Liver (tissue), 8 donors: ENCODE measurements at regions not wholly inside any gene's neighbourhood (a gene's known extent, or its start where the extent isn't known, plus 50 kb on each side); places are given as distances from the start of the nearest gene placed in this dataset.

Experiments used
- DNase-seq: peaks from one replicate; pipeline ENCODE4 v3.0.0-alpha.2; 2017; ENCODE audit warnings: low spot score
- H3K27ac ChIP-seq, 2 donors: one replicate each; pipeline ENCODE4 v1.7.0; 2013; ENCODE audit warnings: inconsistent platforms in 2 of 2, low read length in 2 of 2, control low read depth in 1 of 2, low read depth in 1 of 2, mild to moderate bottlenecking in 1 of 2
- H3K27me3 ChIP-seq, 4 donors: one replicate each; pipeline versions ENCODE4 v1.6.1 to v1.7.0; 2013; ENCODE audit warnings: low read length in 3 of 4, inconsistent platforms in 1 of 4, mild to moderate bottlenecking in 1 of 4, moderate library complexity in 1 of 4; ENCODE audit not compliant: control insufficient read depth in 4 of 4, insufficient read depth in 4 of 4
- H3K36me3 ChIP-seq, 4 donors: one replicate each; pipeline versions ENCODE4 v1.6.1 to v1.7.0; 2013; ENCODE audit warnings: low read length in 3 of 4, mild to moderate bottlenecking in 3 of 4, low read depth in 1 of 4, moderate library complexity in 1 of 4; ENCODE audit not compliant: control insufficient read depth in 4 of 4, insufficient read depth in 3 of 4
- H3K4me1 ChIP-seq, 4 donors: one replicate each; pipeline versions ENCODE4 v1.6.1 to v1.7.0; 2013; ENCODE audit warnings: low read length in 3 of 4, mild to moderate bottlenecking in 3 of 4, moderate library complexity in 1 of 4; ENCODE audit not compliant: control insufficient read depth in 4 of 4, insufficient read depth in 4 of 4
- H3K4me3 ChIP-seq, 3 donors: one replicate each; pipeline versions ENCODE4 v1.6.1 to v1.7.0; 2013; ENCODE audit warnings: low read length in 3 of 3, control low read depth in 1 of 3, low read depth in 1 of 3, mild to moderate bottlenecking in 1 of 3
- H3K9ac ChIP-seq, 2 donors: one replicate each; pipeline ENCODE4 v1.7.0; 2013; ENCODE audit warnings: low read length in 2 of 2, mild to moderate bottlenecking in 2 of 2, moderate library complexity in 2 of 2, control low read depth in 1 of 2, low read depth in 1 of 2
- H3K9me3 ChIP-seq, 4 donors: one replicate each; pipeline versions ENCODE4 v1.6.1 to v1.7.0; 2013; ENCODE audit warnings: low read length in 3 of 4; ENCODE audit not compliant: control insufficient read depth in 4 of 4
- CTCF ChIP-seq: fragments of 150-350 bp; IDR thresholded peaks from 2 replicates; pipeline ENCODE4 v1.5.1; 2017; ENCODE audit warnings: improper control_type of control experiment, low read depth, low read length; ENCODE audit not compliant: missing input control
- EGR1 ChIP-seq, 2 donors: IDR thresholded peaks; 2 replicates each; pipeline ENCODE4 v1.6.1; 2016 to 2018; ENCODE audit warnings: antibody characterized with exemption in 2 of 2, low read depth in 2 of 2
- FOXA1 ChIP-seq: IDR thresholded peaks from 2 replicates; pipeline ENCODE4 v1.6.1; 2016; ENCODE audit warnings: antibody characterized with exemption
- FOXA2 ChIP-seq: IDR thresholded peaks from 2 replicates; pipeline ENCODE4 v1.6.1; 2016; ENCODE audit warnings: antibody characterized with exemption
- GABPA ChIP-seq, 2 donors: IDR thresholded peaks in 1 of 2; conservative IDR thresholded peaks in 1 of 2; 2 replicates each; pipeline ENCODE4 v1.6.1; 2016; ENCODE audit warnings: antibody characterized with exemption in 2 of 2, mild to moderate bottlenecking in 1 of 2, moderate library complexity in 1 of 2
- HNF4A ChIP-seq, 2 donors: conservative IDR thresholded peaks; 2 replicates each; pipeline ENCODE4 v1.6.1; 2016; ENCODE audit warnings: antibody characterized with exemption in 2 of 2, mild to moderate bottlenecking in 2 of 2
- HNF4G ChIP-seq: IDR thresholded peaks from 2 replicates; pipeline ENCODE4 v1.6.1; 2016; ENCODE audit warnings: antibody characterized with exemption
- JUND ChIP-seq, 2 donors: IDR thresholded peaks; 2 replicates each; pipeline ENCODE4 v1.6.1; 2016; ENCODE audit warnings: antibody characterized with exemption in 2 of 2
- NR2F2 ChIP-seq: IDR thresholded peaks from 2 replicates; pipeline ENCODE4 v1.6.1; 2016; ENCODE audit warnings: antibody characterized with exemption
- RAD21 ChIP-seq, 2 donors: IDR thresholded peaks; 2 replicates each; pipeline ENCODE4 v1.6.1; 2016; ENCODE audit warnings: antibody characterized with exemption in 2 of 2, mild to moderate bottlenecking in 2 of 2
- REST ChIP-seq: IDR thresholded peaks from 2 replicates; pipeline ENCODE4 v1.6.1; 2016; ENCODE audit warnings: antibody characterized with exemption, mild to moderate bottlenecking
- RXRA ChIP-seq, 2 donors: IDR thresholded peaks; 2 replicates each; pipeline ENCODE4 v1.6.1; 2017 to 2018; ENCODE audit warnings: antibody characterized with exemption in 2 of 2, mild to moderate bottlenecking in 1 of 2
- SP1 ChIP-seq: IDR thresholded peaks from 2 replicates; pipeline ENCODE4 v1.6.1; 2018; ENCODE audit warnings: antibody characterized with exemption, mild to moderate bottlenecking
- YY1 ChIP-seq: IDR thresholded peaks from 2 replicates; pipeline ENCODE4 v1.6.1; 2016; ENCODE audit warnings: antibody characterized with exemption, mild to moderate bottlenecking
- whole genome bisulfite sequencing: extraction: QIAGEN DNeasy Blood & Tissue Kit; methylation state at CpG from one replicate; pipeline ENCODE4 v1.1.7; 2013; 5-methylcytosine and 5-hydroxymethylcytosine counted together
- TF ChIP-seq, protein P1 (sequence below): IDR thresholded peaks from 2 replicates; pipeline ENCODE4 v1.6.1; 2016; ENCODE audit warnings: antibody characterized with exemption
- TF ChIP-seq, protein P2 (sequence below): IDR thresholded peaks from 2 replicates; pipeline ENCODE4 v1.6.1; 2016; ENCODE audit warnings: antibody characterized with exemption
- donor health status: healthy.
- donor health status: healthy.
- donor health status: healthy.
- donor health status: healthy.
- donor health status: healthy.

DNA sequence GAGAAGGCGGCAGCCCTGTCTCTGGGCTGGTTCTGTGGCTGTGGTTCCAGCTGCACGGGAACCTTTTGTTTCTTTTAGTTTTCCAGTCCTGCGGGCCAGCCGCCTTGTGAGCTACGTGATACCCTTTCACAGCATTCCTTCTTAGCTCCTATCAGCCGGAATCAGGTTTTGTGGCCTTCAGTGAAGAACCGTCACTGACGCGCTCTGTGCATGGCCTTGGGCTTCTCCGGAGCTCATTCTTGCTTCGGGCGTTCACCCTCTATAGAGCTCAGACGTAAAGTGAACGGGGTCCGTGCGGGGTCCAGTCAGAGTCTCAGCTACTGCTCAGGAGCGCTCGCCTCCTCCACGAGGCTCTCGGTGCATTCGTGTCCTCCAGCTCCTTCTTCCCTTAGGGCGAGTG, 166.7 kb downstream of the FAM43A start (continued):
- no peak for TF ChIP-seq REST
- TF ChIP-seq RAD21 (IDR thresholded peaks at IDR 0.05): no peak
- TF ChIP-seq FOXA2: no peak
- TF ChIP-seq HNF4G: no peak
- TF ChIP-seq RXRA (IDR thresholded peaks at IDR 0.05): no peak
- TF ChIP-seq NR2F2: no peak
- no peak for TF ChIP-seq JUND (IDR thresholded peaks at IDR 0.05)
- TF ChIP-seq, protein P1, sequence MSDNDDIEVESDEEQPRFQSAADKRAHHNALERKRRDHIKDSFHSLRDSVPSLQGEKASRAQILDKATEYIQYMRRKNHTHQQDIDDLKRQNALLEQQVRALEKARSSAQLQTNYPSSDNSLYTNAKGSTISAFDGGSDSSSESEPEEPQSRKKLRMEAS: no peak
- no peak for TF ChIP-seq FOXA1

DNA sequence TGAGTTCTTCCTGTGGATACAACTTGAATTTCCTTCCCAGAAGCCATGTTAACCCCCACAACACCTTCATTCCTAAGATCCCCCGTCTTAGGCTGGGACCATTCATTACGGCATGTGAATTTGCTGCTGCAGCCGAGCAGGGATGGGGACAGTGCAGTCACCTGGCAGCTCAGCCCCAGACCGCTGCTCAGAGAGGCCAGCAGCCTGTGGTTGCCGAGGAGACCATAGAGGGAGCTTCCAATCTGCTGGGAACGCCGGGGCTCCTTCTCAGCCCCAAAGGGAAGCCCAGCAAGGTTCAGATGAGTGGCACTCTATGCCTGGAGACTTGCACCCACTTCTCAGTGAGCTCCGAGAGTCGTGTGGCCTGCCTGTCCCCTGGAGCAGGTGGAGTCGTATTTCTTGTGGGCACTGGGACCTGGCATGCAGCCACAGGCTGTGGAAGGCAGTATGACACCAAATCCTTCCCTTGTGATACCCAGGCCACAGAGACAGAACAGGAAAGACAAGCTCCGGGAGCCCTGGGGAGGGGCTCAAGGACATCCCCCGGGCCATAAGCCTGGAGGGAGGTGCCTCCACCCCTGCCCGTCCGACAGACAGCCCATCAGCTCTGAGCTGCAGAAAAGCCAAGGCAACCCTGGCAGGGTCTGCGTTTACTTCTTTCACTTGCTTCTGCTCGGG, 167.3 kb downstream of the FAM43A start:
- no peaks in the 10 kb centered on the region for H3K27me3 ChIP-seq
- no peak overlapping the region for H3K4me3 ChIP-seq
- no peak overlapping the region for H3K27ac ChIP-seq
- H3K36me3 ChIP-seq: no peaks in the 10 kb centered on the region
- H3K9me3 ChIP-seq: no peaks in the 10 kb centered on the region
- no peak overlapping the region for H3K9ac ChIP-seq
- DNase-seq: no peak
- peaks cover 0 to 17% (median 6%) of the 10 kb centered on the region in 4 donors for H3K4me1 ChIP-seq
- TF ChIP-seq HNF4G: no peak
- no peak for TF ChIP-seq FOXA2
- no peak for TF ChIP-seq JUND (IDR thresholded peaks at IDR 0.05)
- TF ChIP-seq CTCF: no peak
- TF ChIP-seq HNF4A (conservative IDR thresholded peaks at IDR 0.05): no peak
- no peak for TF ChIP-seq REST
- no peak for TF ChIP-seq RAD21 (IDR thresholded peaks at IDR 0.05)
- no peak for TF ChIP-seq NR2F2
- TF ChIP-seq YY1: no peak
- TF ChIP-seq RXRA (IDR thresholded peaks at IDR 0.05): no peak
- no peak for TF ChIP-seq FOXA1
- TF ChIP-seq EGR1 (IDR thresholded peaks at IDR 0.05; ENCODE audit: low read depth in 2 of 2): no peak
- no peak for TF ChIP-seq SP1
- TF ChIP-seq, protein P1: no peak
- no peak for TF ChIP-seq GABPA (IDR thresholded peaks at IDR 0.05 in 1 of 2, conservative IDR thresholded peaks at IDR 0.05 in 1 of 2)
- TF ChIP-seq, protein P2, sequence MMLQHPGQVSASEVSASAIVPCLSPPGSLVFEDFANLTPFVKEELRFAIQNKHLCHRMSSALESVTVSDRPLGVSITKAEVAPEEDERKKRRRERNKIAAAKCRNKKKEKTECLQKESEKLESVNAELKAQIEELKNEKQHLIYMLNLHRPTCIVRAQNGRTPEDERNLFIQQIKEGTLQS: no peak
- WGBS: 79% methylated on average over 16 of the region's 16 CpGs
